HG02840 (cell line): ENCODE measurements at regions not wholly inside any gene's neighbourhood (a gene's known extent, or its start where the extent isn't known, plus 50 kb on each side); places are given as distances from the start of the nearest gene placed in this dataset.
"Not testable (repeated sequence)": the region's sequence is repeated elsewhere in the genome, so short reads cannot be mapped to it uniquely, and the experiment has no call there.

ENCODE experiments used
- ATAC-seq: cut with Tn5 transposase; IDR thresholded peaks from one replicate; pipeline ENCODE4 v1.9.1; 2021; ENCODE audit warnings: mild to moderate bottlenecking, moderate library complexity, moderate number of reproducible peaks; ENCODE audit not compliant: unreplicated experiment, low FRiP score

GRCh38 chr3:159667261-159667660 lies 321.4 kb upstream of the IL12A start:
- no peak for ATAC-seq

DNA sequence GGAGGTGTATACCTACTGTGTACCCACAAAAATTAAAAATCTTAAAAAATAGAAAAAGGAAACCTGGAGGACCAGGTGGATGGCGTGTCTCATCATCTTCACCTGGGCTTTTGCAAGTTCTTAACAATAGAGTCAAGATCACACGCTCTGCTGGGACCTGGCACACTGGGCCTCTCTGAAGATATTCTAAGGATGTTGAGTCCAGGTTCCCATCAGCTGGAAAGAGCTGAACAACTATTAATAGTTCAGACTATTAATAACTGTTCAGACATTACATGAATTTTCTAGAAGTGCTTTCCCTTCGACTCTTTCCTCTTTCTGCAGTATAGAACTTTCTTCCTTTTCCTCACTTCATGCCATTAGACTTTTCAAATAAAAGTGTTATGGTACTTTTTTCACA lies 320.2 kb upstream of the IL12A start:
- no peak for ATAC-seq

GRCh38 chr3:159668990-159669476 lies 319.6 kb upstream of the IL12A start:
- no peak for ATAC-seq

DNA sequence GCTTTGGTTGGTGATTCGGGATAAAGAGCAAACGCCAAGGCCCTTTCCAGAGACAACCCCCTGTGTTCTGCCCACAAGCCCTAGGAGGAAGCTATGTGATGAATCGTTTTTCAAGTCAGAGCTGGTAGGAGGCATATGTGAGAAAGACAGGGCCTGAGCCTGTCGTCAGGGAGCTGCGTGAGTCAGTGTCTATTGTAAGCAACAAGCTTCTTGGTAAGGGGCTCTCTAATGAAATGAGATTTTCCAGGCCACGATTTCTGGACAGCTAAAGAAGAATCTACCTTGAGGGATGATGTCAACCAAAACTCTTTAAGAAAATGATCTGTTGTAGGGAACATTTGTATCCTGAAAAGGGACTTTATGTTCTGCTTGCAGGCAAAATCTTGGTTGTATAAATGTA lies 318.9 kb upstream of the IL12A start:
- ATAC-seq, result no peak

DNA sequence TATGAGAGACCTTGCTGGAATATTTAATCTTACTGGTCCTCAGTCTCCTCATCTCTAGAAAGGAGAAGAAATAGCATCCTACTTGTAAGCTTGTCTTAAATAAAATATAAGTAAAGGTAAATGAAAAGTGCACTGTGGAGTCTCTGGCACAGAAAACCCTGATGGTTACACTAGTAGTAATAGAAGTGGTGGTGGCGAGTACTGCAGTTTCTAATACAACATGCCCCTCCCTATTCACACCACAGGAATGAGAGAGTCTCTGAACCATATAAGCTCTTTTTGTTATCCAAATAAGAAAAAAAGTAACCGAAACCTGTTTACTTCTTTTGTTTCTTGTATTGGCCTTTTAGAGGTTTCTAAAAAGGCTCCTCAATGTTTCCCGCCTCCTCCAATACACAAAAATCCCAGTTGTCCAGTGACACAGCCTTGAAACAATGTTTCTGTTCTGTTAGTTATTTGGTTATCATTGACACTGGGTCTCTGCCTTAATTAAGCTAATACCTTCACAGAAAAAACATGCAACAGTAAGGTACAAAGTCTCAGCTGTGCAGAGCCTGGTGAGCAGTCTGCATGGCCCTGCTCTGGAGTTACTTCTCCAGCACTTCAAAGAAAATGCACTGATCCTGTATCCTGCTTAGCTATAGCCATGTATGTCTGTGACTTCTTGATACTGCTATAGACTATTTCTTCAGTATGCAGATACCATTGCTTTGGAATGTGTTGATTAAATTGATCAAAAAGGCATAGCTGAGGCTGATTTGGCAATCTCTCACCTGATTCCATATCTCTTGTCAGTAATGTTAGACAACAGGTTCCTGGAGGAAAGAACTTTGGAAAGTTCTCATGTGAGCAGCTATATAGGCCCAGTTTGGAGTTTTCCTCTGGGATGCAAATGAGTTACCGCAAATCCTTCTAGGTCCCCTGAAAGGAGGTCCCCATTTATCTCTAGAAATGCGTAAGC lies 315.6 kb upstream of the IL12A start:
- no peak for ATAC-seq

DNA sequence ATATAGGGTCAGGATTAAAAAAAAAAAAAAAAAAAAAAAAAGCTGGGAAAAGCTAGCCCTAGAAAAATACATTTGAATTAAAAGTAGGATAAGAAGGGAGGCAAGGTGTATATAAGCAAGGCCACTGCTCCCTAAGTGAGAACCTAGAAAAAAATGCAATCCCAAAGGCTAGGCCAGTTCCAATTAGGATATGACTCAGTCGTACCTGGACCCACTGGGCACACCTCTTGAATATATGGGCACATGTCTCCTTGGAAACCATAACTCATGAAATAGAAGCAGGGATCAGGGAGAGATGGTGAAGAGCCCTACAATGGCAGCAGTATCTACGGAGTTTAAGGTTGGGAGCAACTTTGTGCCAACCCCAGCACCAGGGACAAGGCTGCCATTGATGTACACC lies 314.1 kb upstream of the IL12A start:
- ATAC-seq, result no peak

GRCh38 chr3:159675285-159675684 lies 313.4 kb upstream of the IL12A start:
- ATAC-seq, result no peak

DNA sequence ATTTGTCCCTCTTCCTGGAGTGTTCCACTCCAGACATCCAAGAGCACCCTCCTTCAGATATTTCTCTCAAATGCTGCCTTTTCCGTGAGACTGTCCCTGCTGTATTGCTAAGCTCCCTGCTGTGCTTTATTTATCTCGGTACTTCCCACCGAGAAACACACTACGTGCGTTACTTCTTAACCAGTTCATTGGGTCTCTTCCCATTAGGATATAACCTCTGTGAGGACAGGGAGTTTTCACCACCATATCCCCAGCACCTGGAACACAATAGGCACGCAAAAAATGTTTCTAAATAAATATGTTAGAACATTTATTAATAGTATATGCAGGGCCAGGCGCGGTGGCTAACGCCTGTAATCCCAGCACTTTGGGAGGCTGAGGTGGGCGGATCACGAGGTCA lies 308.7 kb upstream of the IL12A start:
- ATAC-seq, result no peak

GRCh38 chr3:159681717-159682116 lies 306.9 kb upstream of the IL12A start:
- not testable (repeated sequence) for ATAC-seq

DNA sequence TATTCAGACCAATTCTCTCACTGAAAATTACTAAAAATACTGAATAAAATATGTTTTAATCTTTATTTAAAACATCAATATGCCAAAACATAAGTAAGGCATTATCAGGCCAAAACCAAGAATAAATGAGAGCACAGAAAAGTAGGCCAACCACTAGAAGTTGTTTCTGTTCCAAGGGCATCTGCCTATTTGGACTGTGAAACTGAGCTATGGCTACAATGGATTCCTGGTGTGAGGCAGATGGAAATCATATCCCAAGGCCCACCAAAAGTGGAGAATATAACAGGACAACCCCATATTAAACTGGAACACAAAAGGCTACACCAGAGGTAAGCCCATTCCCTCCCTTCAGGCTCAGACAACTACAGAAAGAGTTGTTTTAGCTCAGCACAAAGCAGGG lies 302.8 kb upstream of the IL12A start:
- no peak for ATAC-seq

GRCh38 chr3:159693226-159693625 lies 295.4 kb upstream of the IL12A start:
- no peak for ATAC-seq

DNA sequence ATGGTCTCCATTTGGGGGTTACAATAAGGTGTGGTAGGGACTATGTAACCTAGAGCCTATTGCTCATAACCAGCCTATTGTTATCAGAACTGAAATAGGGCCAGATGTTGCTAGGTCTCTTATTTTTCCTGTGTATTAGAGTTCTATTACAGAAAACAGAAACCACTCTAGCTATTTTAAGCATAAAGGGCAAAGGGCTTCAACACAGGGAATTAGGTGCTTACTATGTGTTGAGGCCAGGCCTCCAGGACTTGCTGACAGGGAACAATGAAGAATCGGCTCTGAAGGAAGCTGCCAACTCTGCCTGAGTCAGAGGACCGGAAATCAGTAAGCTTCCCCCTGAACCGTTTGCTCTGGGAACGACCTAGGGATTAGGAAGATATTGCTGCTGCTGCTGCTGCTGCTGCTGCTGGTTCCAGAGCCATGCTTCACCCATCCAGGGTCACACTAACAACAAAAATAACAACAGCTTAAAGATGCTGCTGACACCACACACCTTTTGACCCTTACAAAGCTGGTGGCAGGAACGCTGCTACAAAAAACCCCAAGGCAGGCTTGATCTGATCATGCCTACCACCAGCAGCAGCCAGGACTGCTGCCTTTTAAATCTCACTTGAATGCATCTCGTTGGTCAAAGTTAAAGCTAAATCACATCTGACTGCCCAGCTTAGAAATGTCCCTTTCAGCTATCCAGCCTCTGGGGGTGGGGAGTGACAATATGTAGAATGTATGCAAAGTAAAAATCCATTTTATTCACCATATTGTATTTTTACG lies 276.9 kb upstream of the IL12A start:
- no peak for ATAC-seq

- ATAC-seq, result no peak
These were observed 267.3 kb upstream of the IL12A start for GRCh38 chr3:159721324-159721723.

DNA sequence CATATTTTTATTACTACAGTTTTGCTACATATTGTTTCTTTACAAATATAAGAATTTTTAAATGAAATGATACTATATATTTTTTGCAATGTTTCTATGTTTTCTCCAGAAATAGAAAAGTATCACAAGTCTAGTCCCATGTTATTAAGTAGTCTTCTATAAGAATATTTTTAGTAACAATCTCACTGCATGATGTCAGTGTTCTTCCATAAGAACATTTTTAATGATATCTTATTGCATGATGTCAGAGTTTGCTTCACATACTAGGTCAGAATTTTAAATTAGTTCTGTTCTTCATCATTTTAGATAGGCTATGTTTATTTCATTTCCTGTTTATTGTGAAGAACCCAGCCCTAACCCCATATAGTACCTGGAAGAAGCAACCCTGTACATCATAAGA lies 265.3 kb upstream of the IL12A start:
- no peak for ATAC-seq

GRCh38 chr3:159724627-159725026 lies 264.0 kb upstream of the IL12A start:
- ATAC-seq, result no peak

- ATAC-seq, result no peak
These were observed 262.2 kb upstream of the IL12A start for GRCh38 chr3:159726231-159726964.

GRCh38 chr3:159727506-159727905 lies 261.1 kb upstream of the IL12A start:
- ATAC-seq, result no peak

DNA sequence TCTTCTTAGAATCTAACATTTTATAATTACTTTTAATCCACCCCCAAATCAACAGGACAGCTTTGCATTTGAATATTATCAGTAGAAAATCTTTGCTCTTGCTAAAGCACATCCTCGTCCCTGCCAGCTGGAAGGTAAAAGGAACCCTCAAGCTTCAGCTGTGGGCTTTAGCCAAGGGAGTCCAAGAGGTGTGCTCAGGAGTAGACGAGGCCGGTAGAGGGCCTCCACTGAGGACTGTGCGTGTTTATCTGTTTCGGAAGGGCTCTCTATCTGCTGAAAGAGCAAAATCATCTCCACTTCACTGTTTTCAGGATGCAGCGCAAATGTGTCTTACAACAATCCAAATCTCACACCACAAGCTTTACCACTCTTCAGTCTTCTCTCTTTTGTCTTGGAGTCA lies 257.4 kb upstream of the IL12A start:
- ATAC-seq, result no peak

GRCh38 chr3:159732172-159733111 lies 256.2 kb upstream of the IL12A start:
- no peak for ATAC-seq
